ENCODE measurements at regions not wholly inside any gene's neighbourhood (a gene's known extent, or its start where the extent isn't known, plus 50 kb on each side); places are given as distances from the start of the nearest gene placed in this dataset.
"Not testable (repeated sequence)": the region's sequence is repeated elsewhere in the genome, so short reads cannot be mapped to it uniquely, and the experiment has no call there.

DNA sequence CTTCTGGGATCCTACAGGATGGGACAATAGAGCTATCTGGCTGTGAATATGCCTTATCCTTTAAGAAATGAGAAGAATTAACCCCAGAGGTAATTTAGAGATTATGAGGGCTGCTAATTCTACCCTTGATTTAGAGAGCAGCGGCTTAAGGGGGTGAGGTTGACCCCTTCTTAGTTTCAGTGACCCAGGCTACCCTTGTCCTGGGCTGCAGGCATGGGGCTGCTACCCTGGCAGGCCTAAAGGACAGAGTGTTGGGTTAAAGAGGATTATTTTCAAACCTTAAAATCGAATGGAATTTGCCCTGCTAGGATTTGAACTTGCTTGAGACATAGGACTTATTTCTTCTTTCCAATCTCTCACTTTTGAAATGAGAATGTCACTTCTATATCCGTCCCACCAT lies 1343.4 kb downstream of the HACE1 start:
- intact Hi-C loops (cut with micrococcal nuclease) = no loop called here
- Mint-ChIP-seq H3K4me3 (no peak overlapping the region), H3K27me3 (no peaks in the 10 kb centered on the region), H3K9me3 (no peaks in the 10 kb centered on the region), H3K36me3 (no peaks in the 10 kb centered on the region), H3K27ac (no peak overlapping the region), H3K4me1 (ENCODE audit: low read depth) (no peaks in the 10 kb centered on the region)
- CTCF ChIA-PET = no interaction called here
- no peak for DNase-seq
- POLR2A ChIA-PET = no interaction called here

DNA sequence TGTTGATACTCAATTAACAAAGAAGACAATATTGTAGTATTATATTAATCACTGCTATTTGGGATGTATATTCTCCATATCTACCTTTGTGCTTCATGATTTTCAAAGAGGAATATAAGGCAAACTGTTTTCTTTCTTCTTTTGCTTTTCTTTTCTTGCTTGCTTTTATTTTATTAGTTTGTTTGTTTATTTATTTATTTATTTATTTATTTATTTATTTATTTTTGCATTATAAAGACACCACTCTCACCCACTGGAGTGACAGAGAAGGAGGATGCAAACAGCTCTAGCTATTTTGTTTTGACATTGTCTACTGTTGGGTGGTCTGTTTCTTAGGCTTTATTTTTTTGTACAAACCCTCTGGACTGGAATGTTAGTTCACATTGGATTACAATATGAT lies 1352.7 kb downstream of the HACE1 start:
- Mint-ChIP-seq H3K4me1 (ENCODE audit: low read depth) (no peaks in the 10 kb centered on the region), H3K9me3 (no peaks in the 10 kb centered on the region), H3K36me3 (no peaks in the 10 kb centered on the region), H3K27me3 (no peaks in the 10 kb centered on the region), H3K27ac (no peak overlapping the region), H3K4me3 (no peak overlapping the region)
- POLR2A ChIA-PET = no interaction called here
- CTCF ChIA-PET = no interaction called here
- intact Hi-C loops (cut with micrococcal nuclease) = no loop called here
- no peak for DNase-seq

DNA sequence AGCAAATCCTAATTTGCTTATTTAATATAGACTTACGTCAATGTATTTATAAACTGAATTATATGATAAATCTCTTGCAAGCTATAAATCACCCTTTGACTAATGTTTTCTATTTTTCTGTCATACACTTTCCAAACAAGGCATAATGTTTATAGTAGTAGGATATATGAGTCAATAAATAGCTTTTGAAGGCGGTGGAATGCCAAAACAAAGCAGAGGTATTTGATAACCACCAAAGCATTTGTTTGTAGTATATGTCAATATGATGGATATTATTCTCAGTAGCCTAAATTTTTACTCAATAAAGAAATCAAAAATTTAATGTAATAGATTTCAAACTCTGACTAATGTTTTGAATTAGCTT lies 1354.6 kb downstream of the HACE1 start:
- no peak overlapping the region for H3K4me3 Mint-ChIP-seq
- DNase-seq = no peak
- no peaks in the 10 kb centered on the region for H3K27me3 Mint-ChIP-seq
- no peaks in the 10 kb centered on the region for H3K9me3 Mint-ChIP-seq
- ChIA-PET CTCF (no interaction called here), POLR2A (no interaction called here)
- H3K36me3 Mint-ChIP-seq = no peaks in the 10 kb centered on the region
- no peak overlapping the region for H3K27ac Mint-ChIP-seq
- intact Hi-C loops (cut with micrococcal nuclease) = no loop called here
- no peaks in the 10 kb centered on the region for H3K4me1 Mint-ChIP-seq (ENCODE audit: low read depth)

DNA sequence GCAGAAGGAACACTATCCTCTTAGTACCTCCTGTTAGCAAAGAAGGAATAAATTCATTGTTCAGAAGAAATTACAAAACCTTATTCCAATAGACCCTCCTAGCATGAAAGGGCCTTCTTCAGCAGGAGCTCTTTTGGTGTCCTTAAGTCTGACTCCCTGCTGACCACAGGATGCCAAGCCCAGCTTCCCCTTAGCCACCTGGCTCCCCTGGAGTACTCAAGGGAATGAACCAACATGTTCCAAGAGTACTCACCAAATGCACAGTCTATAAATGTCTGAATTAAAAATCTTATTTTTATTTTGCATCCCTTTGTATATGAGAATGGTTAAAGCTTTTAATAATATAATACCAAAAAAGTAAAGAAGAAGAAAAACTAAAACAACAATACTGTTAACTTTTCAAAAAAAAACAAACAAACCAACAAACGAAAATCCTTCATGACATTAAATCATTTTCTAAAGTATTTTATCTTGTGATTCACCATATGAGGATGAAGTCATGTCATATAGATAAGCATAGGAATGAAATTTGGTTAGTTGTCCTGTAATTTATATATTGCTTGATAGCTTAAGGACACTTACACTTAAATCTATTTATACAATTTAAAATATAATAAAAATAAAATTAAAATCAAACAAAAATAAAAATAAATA lies 1355.1 kb downstream of the HACE1 start:
- intact Hi-C loops (cut with micrococcal nuclease) = no loop called here

DNA sequence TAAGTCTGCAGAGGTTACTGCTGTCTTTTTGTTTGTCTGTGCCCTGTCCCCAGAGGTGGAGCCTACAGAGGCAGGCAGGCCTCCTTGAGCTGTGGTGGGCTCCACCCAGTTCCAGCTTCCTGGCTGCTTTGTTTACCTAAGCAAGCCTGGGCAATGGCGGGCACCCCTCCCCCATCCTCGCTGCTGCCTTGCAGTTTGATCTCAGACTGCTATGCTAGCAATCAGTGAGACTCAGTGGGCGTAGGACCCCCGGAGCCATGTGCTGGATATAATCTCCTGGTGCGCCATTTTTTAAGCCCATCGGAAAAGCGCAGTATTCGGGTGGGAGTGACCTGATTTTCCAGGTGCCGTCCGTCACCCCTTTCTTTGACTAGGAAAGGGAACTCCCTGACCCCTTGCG lies 1363.1 kb downstream of the HACE1 start:
- POLR2A ChIA-PET; H3K27ac Mint-ChIP-seq; intact Hi-C loops (cut with micrococcal nuclease); H3K9me3 Mint-ChIP-seq; CTCF ChIA-PET; DNase-seq; H3K4me3 Mint-ChIP-seq; H3K27me3 Mint-ChIP-seq; H3K36me3 Mint-ChIP-seq; H3K4me1 Mint-ChIP-seq (ENCODE audit: low read depth): not testable (repeated sequence)

More for the DNA sequence above, 1355.1 kb downstream of the HACE1 start:
- POLR2A ChIA-PET = no interaction called here
- no peak for DNase-seq
- Mint-ChIP-seq H3K9me3 (no peaks in the 10 kb centered on the region), H3K4me1 (ENCODE audit: low read depth) (no peaks in the 10 kb centered on the region), H3K4me3 (no peak overlapping the region), H3K27me3 (no peaks in the 10 kb centered on the region), H3K36me3 (no peaks in the 10 kb centered on the region), H3K27ac (no peak overlapping the region)
- CTCF ChIA-PET = no interaction called here

DNA sequence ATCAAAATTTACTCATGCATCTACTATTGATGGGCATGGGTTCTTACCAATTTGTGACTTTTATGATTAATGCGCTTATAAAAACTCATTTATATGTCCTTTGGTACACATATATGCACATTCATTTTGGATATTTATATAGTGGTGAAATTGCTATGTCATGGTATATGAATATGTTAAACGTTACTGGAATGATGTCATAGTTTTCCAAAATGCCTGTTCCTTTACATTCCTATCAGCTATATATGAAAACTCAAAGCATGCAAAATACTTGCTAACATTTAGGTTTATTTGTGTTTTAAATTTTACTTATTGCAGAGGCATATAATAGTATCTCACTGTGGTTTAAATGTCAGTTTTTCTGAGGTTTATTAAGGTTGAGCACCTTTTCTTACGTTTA lies 1403.1 kb downstream of the HACE1 start:
- Mint-ChIP-seq H3K27ac (no peak overlapping the region), H3K9me3 (peaks cover 3% of the 10 kb centered on the region), H3K4me3 (no peak overlapping the region), H3K4me1 (ENCODE audit: low read depth) (no peaks in the 10 kb centered on the region), H3K27me3 (no peaks in the 10 kb centered on the region), H3K36me3 (no peaks in the 10 kb centered on the region)
- ChIA-PET POLR2A (no interaction called here), CTCF (no interaction called here)
- no peak for DNase-seq
- intact Hi-C loops (cut with micrococcal nuclease) = no loop called here

DNA sequence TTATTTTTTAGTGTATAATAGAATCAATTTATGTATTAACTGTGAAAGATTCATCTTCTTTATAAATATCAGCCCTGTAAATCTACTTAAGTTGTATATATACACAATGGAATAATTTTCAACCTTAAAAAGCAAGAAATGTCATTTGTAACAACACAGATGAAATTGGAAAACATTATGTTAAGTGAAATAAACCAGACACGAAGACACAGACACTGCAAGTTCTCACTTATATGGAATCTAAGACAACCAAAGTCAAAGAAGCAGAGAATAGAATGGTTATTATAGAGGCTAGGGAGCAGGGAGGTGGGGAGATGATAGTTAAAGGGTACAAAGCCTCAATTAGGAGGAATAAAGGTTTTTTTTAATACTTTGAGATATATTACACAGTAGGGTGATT lies 1404.4 kb downstream of the HACE1 start:
- no peak overlapping the region for H3K27ac Mint-ChIP-seq
- POLR2A ChIA-PET = no interaction called here

DNA sequence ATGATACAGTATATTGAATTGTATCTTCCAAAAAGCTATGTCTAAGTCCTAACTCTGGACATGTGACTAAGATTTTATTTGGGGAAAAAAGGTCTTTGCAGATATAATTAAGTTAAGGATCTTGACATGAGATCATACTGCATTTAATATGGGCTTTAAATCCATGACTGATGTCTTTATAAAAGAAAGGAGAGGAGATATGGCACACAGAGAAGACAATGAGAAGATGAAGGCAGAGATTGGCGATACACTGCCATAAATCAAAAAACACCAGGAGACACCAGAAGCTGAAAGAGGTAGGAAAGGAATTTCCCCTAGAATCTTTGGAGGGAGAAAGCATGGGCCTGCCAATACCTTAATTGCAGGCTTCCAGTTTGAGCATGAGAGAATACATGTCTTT lies 1450.2 kb downstream of the HACE1 start:
- POLR2A ChIA-PET = no interaction called here
- CTCF ChIA-PET = no interaction called here
- H3K4me3 Mint-ChIP-seq = no peak overlapping the region
- no peak overlapping the region for H3K27ac Mint-ChIP-seq
- H3K27me3 Mint-ChIP-seq = no peaks in the 10 kb centered on the region
- H3K4me1 Mint-ChIP-seq (ENCODE audit: low read depth) = no peaks in the 10 kb centered on the region
- no peak for DNase-seq
- intact Hi-C loops (cut with micrococcal nuclease) = no loop called here
- no peaks in the 10 kb centered on the region for H3K9me3 Mint-ChIP-seq
- no peaks in the 10 kb centered on the region for H3K36me3 Mint-ChIP-seq

More for the DNA sequence above, 1404.4 kb downstream of the HACE1 start:
- intact Hi-C loops (cut with micrococcal nuclease) = no loop called here
- CTCF ChIA-PET = no interaction called here
- no peaks in the 10 kb centered on the region for H3K36me3 Mint-ChIP-seq
- H3K27me3 Mint-ChIP-seq = no peaks in the 10 kb centered on the region
- H3K9me3 Mint-ChIP-seq = peaks cover 3% of the 10 kb centered on the region
- DNase-seq = no peak
- no peak overlapping the region for H3K4me3 Mint-ChIP-seq
- H3K4me1 Mint-ChIP-seq (ENCODE audit: low read depth) = no peaks in the 10 kb centered on the region

DNA sequence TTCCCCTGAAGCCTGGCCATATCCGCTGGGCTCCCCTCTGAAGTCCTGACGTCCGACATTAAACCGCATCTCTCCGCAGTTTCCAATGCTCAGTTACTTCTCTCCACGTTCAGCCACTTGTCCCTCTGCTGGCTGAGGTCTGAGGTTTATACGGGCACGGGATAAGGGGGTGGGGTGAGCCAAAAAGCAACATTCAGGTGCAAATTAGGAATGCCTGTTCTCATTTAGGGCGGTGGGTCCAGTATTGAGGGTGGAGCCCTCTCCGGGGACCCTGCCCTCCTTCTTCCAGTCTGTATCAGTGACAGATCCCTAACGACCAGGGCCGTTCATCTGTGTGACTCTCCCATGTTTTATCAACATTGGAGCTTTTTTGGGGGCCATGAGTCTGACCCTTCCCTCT lies 1454.4 kb downstream of the HACE1 start:
- no peaks in the 10 kb centered on the region for H3K36me3 Mint-ChIP-seq
- no peak for DNase-seq
- no peak overlapping the region for H3K27ac Mint-ChIP-seq
- ChIA-PET CTCF (no interaction called here), POLR2A (no interaction called here)
- H3K27me3 Mint-ChIP-seq = no peaks in the 10 kb centered on the region
- H3K4me1 Mint-ChIP-seq (ENCODE audit: low read depth) = no peaks in the 10 kb centered on the region
- intact Hi-C loops (cut with micrococcal nuclease) = no loop called here
- peaks cover 3% of the 10 kb centered on the region for H3K9me3 Mint-ChIP-seq
- no peak overlapping the region for H3K4me3 Mint-ChIP-seq

DNA sequence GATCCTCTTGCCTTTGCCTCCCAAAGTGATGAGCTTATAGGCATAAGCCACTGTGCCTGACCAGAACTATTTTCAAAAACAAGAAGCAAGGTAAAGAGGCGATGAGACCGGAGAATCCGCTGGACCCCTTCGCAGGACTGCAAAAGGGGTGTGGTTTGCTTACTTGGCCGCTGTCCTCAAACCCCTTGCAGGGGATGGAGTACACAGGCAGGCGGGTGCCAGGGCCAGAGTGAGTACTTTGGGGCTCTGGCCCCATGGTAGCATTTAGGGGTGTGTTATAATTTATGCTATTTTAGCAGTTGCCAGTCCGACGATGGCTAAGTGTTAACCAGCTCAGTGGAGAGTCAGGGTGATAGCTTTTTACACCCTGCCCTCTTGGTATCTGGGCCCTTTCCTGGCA lies 1454.9 kb downstream of the HACE1 start:
- no peak overlapping the region for H3K27ac Mint-ChIP-seq
- intact Hi-C loops (cut with micrococcal nuclease) = no loop called here
- ChIA-PET CTCF (no interaction called here), POLR2A (no interaction called here)
- H3K36me3 Mint-ChIP-seq = no peaks in the 10 kb centered on the region
- H3K4me1 Mint-ChIP-seq (ENCODE audit: low read depth) = no peaks in the 10 kb centered on the region
- peaks cover 3% of the 10 kb centered on the region for H3K9me3 Mint-ChIP-seq
- no peak overlapping the region for H3K4me3 Mint-ChIP-seq
- H3K27me3 Mint-ChIP-seq = no peaks in the 10 kb centered on the region
- DNase-seq = no peak

DNA sequence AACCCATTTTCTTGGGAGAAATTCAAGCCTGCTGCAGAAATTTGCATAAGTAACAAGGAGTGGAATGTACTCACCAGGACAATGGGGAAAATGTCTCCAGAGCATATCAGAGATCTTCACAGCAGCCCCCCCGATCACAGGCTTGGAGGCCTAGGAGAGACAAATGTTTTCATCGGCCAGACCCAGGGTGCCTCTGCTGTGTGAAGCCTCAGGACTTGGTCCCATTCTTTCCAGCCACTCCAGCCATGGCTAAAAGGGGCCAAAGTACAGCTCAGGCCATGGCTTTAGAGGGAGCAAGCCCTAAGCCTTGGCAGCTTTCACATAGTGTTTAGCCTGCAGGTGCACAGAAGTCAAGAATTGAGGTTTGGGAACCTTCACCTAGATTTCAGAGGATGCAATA lies 1463.0 kb downstream of the HACE1 start:
- Mint-ChIP-seq H3K27ac (no peak overlapping the region), H3K4me3 (no peak overlapping the region), H3K27me3 (no peaks in the 10 kb centered on the region), H3K36me3 (no peaks in the 10 kb centered on the region), H3K9me3 (peaks cover 25% of the 10 kb centered on the region), H3K4me1 (ENCODE audit: low read depth) (no peaks in the 10 kb centered on the region)
- ChIA-PET POLR2A (no interaction called here), CTCF (no interaction called here)
- intact Hi-C loops (cut with micrococcal nuclease) = no loop called here
- DNase-seq = no peak

DNA sequence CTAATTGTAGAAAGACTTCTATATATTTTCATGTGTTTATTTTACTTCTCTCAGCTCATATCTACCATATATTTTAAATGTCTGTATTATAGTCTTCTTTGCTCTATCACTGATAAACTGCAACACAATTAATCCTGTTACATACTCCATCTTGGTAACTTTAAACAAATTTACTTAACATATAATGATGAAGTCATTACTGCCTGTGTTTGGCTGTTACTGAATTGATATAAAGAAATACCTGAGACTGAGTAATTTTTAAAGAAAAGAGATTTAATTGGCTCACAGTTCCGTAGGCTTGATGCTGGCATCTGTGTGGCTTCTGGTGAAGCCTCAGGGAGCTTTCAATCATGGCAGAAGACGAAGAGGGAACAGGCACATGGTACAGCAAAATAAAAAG lies 1480.4 kb downstream of the HACE1 start:
- POLR2A ChIA-PET = no interaction called here
- DNase-seq = no peak
- Mint-ChIP-seq H3K9me3 (peaks cover 5% of the 10 kb centered on the region), H3K4me1 (ENCODE audit: low read depth) (no peaks in the 10 kb centered on the region), H3K27me3 (no peaks in the 10 kb centered on the region), H3K4me3 (no peak overlapping the region), H3K36me3 (no peaks in the 10 kb centered on the region), H3K27ac (no peak overlapping the region)
- CTCF ChIA-PET = no interaction called here
- intact Hi-C loops (cut with micrococcal nuclease) = no loop called here

DNA sequence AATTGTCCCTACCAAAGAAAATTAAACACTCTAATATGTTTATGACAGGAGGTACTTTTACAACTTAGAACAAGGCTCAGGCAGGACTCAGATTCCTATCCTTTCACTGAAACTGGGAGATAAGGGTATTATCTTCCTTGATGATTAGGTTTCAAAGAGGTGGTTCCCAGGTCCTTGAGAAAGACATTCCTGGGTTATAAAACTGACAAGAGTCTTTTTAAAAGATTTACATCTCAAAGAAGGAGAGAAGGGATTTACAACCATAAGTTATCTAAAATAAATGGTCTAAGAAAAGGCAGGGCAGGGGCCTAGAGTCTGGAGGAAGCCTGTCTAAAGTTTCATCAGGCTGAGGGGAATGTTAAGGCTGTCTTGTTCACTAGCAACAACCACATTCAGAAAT lies 1492.5 kb downstream of the HACE1 start:
- Mint-ChIP-seq H3K27ac (no peak overlapping the region), H3K4me1 (ENCODE audit: low read depth) (no peaks in the 10 kb centered on the region), H3K36me3 (no peaks in the 10 kb centered on the region), H3K4me3 (no peak overlapping the region), H3K9me3 (peaks cover 13% of the 10 kb centered on the region), H3K27me3 (no peaks in the 10 kb centered on the region)
- POLR2A ChIA-PET = no interaction called here
- intact Hi-C loops (cut with micrococcal nuclease) = no loop called here
- DNase-seq = no peak
- CTCF ChIA-PET = no interaction called here

DNA sequence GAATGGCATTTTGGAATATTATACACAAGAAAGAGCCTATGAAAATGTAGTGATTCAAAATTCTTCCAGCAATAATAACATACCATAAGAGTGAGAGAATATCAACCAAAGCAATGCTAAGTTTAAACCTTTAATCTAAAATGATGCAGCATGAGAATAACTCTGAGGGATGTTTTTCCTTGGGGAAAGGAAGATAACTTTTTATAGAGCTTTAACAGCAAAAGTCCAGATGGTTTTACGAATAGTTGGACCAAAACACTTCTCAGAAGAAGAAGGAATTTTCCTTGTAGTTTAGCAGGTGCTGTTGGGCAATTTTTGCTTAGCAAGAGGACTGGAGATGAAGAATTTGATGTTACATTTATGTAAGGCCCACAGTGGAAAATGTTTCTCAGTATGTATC lies 1503.2 kb downstream of the HACE1 start:
- DNase-seq = no peak
- Mint-ChIP-seq H3K9me3 (no peaks in the 10 kb centered on the region), H3K36me3 (no peaks in the 10 kb centered on the region), H3K4me3 (no peak overlapping the region), H3K27me3 (no peaks in the 10 kb centered on the region), H3K4me1 (ENCODE audit: low read depth) (no peaks in the 10 kb centered on the region), H3K27ac (no peak overlapping the region)
- intact Hi-C loops (cut with micrococcal nuclease) = no loop called here
- POLR2A ChIA-PET = no interaction called here
- CTCF ChIA-PET = no interaction called here
